GM10248 (cell line): ENCODE measurements at regions not wholly inside any gene's neighbourhood (a gene's known extent, or its start where the extent isn't known, plus 50 kb on each side); places are given as distances from the start of the nearest gene placed in this dataset.

Source experiments
- CTCF ChIA-PET: fragments of 300-600 bp; sonication (Branson Sonifier 250); formaldehyde crosslinking; extraction: SDS; loops from one replicate; lab custom pipeline; 2021; ENCODE audit warnings: antibody characterized with exemption; lab: Yijun Ruan, JAX
- POLR2A ChIA-PET: fragments of 350-650 bp; sonication (Branson Sonifier 250); formaldehyde crosslinking; extraction: SDS; loops from one replicate; lab custom pipeline; 2020; ENCODE audit warnings: antibody characterized with exemption; lab: Yijun Ruan, JAX
- DNase-seq: peaks from one replicate; pipeline ENCODE4 v3.0.0; 2012; ENCODE audit errors: extremely low spot score
- TF ChIP-seq, protein P1 (sequence below): IDR thresholded peaks from 2 replicates; pipeline ENCODE4 v1.5.1; 2012; ENCODE audit warnings: mild to moderate bottlenecking, low read depth; ENCODE audit errors: extremely low read depth, missing control alignments, control extremely low read depth

DNA sequence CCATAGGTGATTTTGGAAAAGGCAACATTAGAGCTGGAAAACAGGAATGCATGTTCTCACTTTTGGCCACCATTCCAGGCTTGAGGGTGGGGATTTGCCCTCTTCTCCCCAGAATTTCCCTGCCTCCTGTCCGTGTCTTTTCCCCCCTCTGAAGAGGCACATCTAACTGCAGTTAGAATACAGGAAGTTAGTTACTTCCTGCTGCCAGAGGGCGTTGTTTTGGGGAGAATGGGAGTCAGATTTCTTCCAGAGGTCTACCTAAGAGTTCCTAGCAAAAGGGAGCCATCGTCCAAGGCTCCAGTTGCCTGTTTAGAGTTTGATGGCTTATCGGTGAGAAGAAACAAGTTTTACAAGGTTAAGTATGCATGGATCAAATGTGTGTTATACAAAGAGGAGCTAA, 112.8 kb upstream of the IGF1 start:
- DNase-seq = no peak
- TF ChIP-seq, protein P1, sequence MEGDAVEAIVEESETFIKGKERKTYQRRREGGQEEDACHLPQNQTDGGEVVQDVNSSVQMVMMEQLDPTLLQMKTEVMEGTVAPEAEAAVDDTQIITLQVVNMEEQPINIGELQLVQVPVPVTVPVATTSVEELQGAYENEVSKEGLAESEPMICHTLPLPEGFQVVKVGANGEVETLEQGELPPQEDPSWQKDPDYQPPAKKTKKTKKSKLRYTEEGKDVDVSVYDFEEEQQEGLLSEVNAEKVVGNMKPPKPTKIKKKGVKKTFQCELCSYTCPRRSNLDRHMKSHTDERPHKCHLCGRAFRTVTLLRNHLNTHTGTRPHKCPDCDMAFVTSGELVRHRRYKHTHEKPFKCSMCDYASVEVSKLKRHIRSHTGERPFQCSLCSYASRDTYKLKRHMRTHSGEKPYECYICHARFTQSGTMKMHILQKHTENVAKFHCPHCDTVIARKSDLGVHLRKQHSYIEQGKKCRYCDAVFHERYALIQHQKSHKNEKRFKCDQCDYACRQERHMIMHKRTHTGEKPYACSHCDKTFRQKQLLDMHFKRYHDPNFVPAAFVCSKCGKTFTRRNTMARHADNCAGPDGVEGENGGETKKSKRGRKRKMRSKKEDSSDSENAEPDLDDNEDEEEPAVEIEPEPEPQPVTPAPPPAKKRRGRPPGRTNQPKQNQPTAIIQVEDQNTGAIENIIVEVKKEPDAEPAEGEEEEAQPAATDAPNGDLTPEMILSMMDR = no peak
- ChIA-PET POLR2A (no interaction called here), CTCF (no interaction called here)

DNA sequence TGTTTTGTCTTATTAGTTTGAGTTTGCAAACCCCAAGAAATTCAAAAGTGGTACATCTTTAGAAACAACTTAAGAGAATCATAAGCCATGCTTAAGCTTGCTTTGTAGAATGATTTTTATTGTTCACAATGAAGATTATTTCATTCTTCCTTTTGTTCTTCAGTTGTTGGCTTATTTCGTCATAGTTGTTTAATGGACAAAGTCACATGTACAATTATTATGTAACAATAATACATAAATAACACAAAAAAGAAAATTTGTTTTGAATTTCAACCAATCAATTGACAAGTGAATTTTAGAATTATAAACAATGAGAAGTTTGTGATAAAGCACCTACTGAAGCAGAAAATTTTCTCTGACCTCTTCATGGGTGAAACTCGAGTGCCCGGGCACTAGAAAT, 111.8 kb upstream of the IGF1 start:
- TF ChIP-seq, protein P1 = no peak
- ChIA-PET POLR2A (no interaction called here), CTCF (interaction anchor here (0.9 kb wide), 1 partner anchor 51 kb away, joined by 3 read pairs; no protein-coding TSS in a partner anchor)
- no peak for DNase-seq

DNA sequence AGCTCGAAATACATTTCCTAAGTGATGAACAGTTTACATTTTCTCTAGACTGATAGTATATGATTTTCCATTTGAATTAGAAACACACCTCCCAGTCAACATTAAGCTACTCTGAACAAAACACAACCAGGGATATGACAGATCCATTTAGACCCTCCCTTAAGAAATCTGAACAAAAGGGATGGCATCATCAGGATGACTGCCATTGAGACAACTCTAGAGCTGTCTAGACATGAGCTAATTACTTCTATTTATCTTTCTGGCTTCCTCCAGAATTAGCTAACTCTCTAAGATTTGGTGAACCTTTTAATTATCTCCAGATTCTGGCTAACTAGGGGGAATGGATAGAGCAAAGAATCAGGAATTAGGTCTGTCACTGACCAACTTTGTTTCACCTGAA, 92.9 kb upstream of the IGF1 start:
- no peak for DNase-seq
- CTCF ChIA-PET = interaction anchor here (1.0 to 1.7 kb wide), 4 partner anchors 9 to 89 kb away, joined by 3 to 5 read pairs (median 4); no protein-coding TSS in a partner anchor
- TF ChIP-seq, protein P1 = no peak
- POLR2A ChIA-PET = no interaction called here

DNA sequence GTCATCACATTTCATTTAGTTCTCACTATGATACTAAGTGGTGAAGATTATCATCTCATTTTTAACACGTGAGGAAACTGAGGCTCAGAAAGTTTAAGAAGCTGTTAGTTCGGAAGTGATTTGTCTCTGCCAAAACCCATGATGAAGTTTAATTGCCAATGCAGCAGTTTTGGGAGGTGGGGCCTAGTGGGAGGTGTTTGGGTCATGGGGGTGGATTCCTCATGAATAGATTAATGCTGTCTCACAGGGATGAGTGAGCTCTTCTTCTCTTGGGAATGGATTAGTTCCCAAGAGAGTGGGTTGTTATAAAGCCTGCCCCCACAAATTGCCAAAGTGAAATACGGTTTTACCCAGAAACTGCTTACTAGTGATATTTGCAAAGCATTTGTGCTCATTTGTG, 91.5 kb upstream of the IGF1 start:
- TF ChIP-seq, protein P1 = no peak
- ChIA-PET POLR2A (no interaction called here), CTCF (interaction anchor here (0.7 to 1.7 kb wide), 5 partner anchors 11 to 20 kb away, joined by 3 to 5 read pairs (median 3); no protein-coding TSS in a partner anchor)
- DNase-seq = no peak

DNA sequence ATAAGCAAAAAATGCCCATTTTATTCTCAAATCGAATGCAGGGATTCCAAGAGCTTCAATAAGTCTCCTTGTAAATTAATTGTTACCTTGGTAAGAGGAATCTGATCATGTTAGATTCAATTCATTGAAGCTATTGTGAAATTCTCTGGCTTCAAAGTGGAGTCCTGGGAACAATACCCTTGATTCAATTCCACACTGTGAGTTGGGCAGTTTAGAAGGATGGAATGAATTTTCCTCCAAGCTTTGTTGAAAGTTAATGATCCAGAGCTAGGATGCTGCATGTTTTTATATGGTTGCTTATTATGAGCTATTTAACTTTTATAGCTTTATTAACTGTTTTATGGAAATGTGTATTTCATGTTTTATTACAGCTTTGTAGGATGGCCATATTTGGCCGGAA, 89.9 kb upstream of the IGF1 start:
- CTCF ChIA-PET = interaction anchor here (0.8 kb wide), 1 partner anchor 68 kb away, joined by 3 read pairs; no protein-coding TSS in a partner anchor

DNA sequence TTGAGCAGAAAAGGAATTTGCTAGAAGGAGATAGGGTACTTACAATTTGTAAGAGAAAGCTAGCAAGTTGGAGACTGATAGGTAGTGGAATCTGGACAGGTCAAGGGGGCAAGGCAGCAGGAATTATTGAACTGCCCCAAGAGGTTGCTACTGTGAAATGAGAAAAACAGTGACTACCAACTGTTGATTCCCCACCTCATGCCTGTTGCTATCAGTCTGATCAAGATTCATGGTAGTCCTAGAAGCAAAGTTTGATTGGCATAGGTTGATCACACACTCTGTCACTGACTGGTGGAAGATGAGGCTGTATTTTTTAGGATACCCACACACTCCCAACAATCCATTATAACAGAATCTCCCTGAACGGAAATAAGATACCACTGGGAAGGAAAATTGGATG, 89.4 kb upstream of the IGF1 start:
- ChIA-PET CTCF (no interaction called here), POLR2A (no interaction called here)
- DNase-seq = no peak
- TF ChIP-seq, protein P1 = no peak

More for the DNA sequence above, 89.9 kb upstream of the IGF1 start:
- no peak for DNase-seq
- POLR2A ChIA-PET = no interaction called here
- TF ChIP-seq, protein P1 = no peak
